GF-D8 (cell line): ENCODE measurements at regions not wholly inside any gene's neighbourhood (a gene's known extent, or its start where the extent isn't known, plus 50 kb on each side); places are given as distances from the start of the nearest gene placed in this dataset.

ENCODE experiments used
- DNase-seq: peaks from one replicate; lab custom pipeline; 2025; lab: John Stamatoyannopoulos, UW

GRCh38 chr1:29900104-29900679, 663.9 kb downstream of the PTPRU start:
- DNase-seq, result no peak

GRCh38 chr1:29896791-29897714, 660.7 kb downstream of the PTPRU start:
- no peak for DNase-seq

- DNase-seq, result no peak
Measured at GRCh38 chr1:29896300-29896699, 660.0 kb downstream of the PTPRU start.

- no peak for DNase-seq
Measured at GRCh38 chr1:29895201-29895600, 658.9 kb downstream of the PTPRU start.

GRCh38 chr1:29894311-29894710, 658.0 kb downstream of the PTPRU start:
- no peak for DNase-seq

GRCh38 chr1:29893806-29894205, 657.5 kb downstream of the PTPRU start:
- no peak for DNase-seq

GRCh38 chr1:29893046-29893723, 656.9 kb downstream of the PTPRU start:
- no peak for DNase-seq

GRCh38 chr1:29892247-29892646, 655.9 kb downstream of the PTPRU start:
- no peak for DNase-seq

- no peak for DNase-seq
Measured at GRCh38 chr1:29890201-29890959, 654.1 kb downstream of the PTPRU start.

- DNase-seq, result no peak
Measured at GRCh38 chr1:29889776-29890175, 653.5 kb downstream of the PTPRU start.

- DNase-seq, result no peak
Measured at GRCh38 chr1:29884740-29885139, 648.4 kb downstream of the PTPRU start.

- no peak for DNase-seq
Measured at GRCh38 chr1:29883986-29884385, 647.7 kb downstream of the PTPRU start.

GRCh38 chr1:29883411-29883832, 647.1 kb downstream of the PTPRU start:
- DNase-seq, result no peak

- DNase-seq, result no peak
Measured at GRCh38 chr1:29880556-29880955, 644.2 kb downstream of the PTPRU start.

- no peak for DNase-seq
Measured at GRCh38 chr1:29879217-29879616, 642.9 kb downstream of the PTPRU start.

- no peak for DNase-seq
Measured at GRCh38 chr1:29878501-29878900, 642.2 kb downstream of the PTPRU start.

GRCh38 chr1:29876902-29877301, 640.6 kb downstream of the PTPRU start:
- DNase-seq, result no peak

GRCh38 chr1:29876441-29876840, 640.1 kb downstream of the PTPRU start:
- DNase-seq, result no peak

GRCh38 chr1:29875557-29876028, 639.3 kb downstream of the PTPRU start:
- DNase-seq, result no peak

GRCh38 chr1:29870621-29871020, 634.3 kb downstream of the PTPRU start:
- no peak for DNase-seq

GRCh38 chr1:29869802-29870201, 633.5 kb downstream of the PTPRU start:
- no peak for DNase-seq

GRCh38 chr1:29868944-29869343, 632.6 kb downstream of the PTPRU start:
- no peak for DNase-seq
